Activated T-helper 2 cell treated with anti-CD3 and anti-CD28 coated beads, Interferon-gamma antibody, Interleukin-2, Interleukin-4, amounts not matched to agents 10 μg/mL and 5 μg/mL and 100 μg/mL, durations not matched to agents 14 hours and 24 hours and 36 hours (primary cell): ENCODE measurements at regions not wholly inside any gene's neighbourhood (a gene's known extent, or its start where the extent isn't known, plus 50 kb on each side); places are given as distances from the start of the nearest gene placed in this dataset.

Experiments
- DNase-seq: peaks from one replicate; pipeline ENCODE4 v3.0.0; 2021; ENCODE audit warnings: low spot score
- H3K27ac Mint-ChIP-seq: one replicate; pipeline ENCODE4 v1.8.0; 2021; ENCODE audit warnings: mixed read lengths
- H3K27me3 Mint-ChIP-seq: one replicate; pipeline ENCODE4 v1.8.0; 2021; ENCODE audit warnings: low read depth, mixed read lengths
- H3K36me3 Mint-ChIP-seq: one replicate; pipeline ENCODE4 v1.8.0; 2021; ENCODE audit warnings: low read depth, mixed read lengths
- H3K4me1 Mint-ChIP-seq: one replicate; pipeline ENCODE4 v1.8.0; 2021; ENCODE audit warnings: low read depth, mixed read lengths
- H3K4me3 Mint-ChIP-seq: one replicate; pipeline ENCODE4 v1.8.0; 2021; ENCODE audit warnings: low read depth, mild to moderate bottlenecking, moderate library complexity, mixed read lengths
- H3K9me3 Mint-ChIP-seq: one replicate; pipeline ENCODE4 v1.8.0; 2021; ENCODE audit warnings: mixed read lengths
- intact Hi-C: fragments of 100-400 bp; cut with micrococcal nuclease; formaldehyde crosslinking; loops from one replicate; pipeline ENCODE4 v1.15.1; 2023

- DNase-seq: no peak
- peaks cover 37% of the 10 kb centered on the region for H3K4me1 Mint-ChIP-seq
- no peak overlapping the region for H3K27ac Mint-ChIP-seq
- no peak overlapping the region for H3K4me3 Mint-ChIP-seq
- peaks cover 3% of the 10 kb centered on the region for H3K36me3 Mint-ChIP-seq
- peaks cover 5% of the 10 kb centered on the region for H3K27me3 Mint-ChIP-seq
- peaks cover 13% of the 10 kb centered on the region for H3K9me3 Mint-ChIP-seq
- intact Hi-C loops: loop anchor here (10.0 kb wide), 1 partner anchor 91 kb away; no protein-coding TSS in a partner anchor
Measured at GRCh38 chr5:54615381-54615780, 97.8 kb downstream of the SNX18 start.

- Mint-ChIP-seq H3K4me3 (no peak overlapping the region), H3K36me3 (peaks cover 11% of the 10 kb centered on the region), H3K9me3 (peaks cover 17% of the 10 kb centered on the region), H3K4me1 (peaks cover 40% of the 10 kb centered on the region), H3K27ac (no peak overlapping the region), H3K27me3 (no peaks in the 10 kb centered on the region)
- intact Hi-C loops: loop anchor here (5.0 to 10.0 kb wide), 2 partner anchors 88 to 105 kb away; no protein-coding TSS in a partner anchor
- DNase-seq: no peak
Measured at GRCh38 chr5:54612711-54613110, 95.2 kb downstream of the SNX18 start.

GRCh38 chr5:54611290-54611951 is 93.9 kb downstream of the SNX18 start:
- Mint-ChIP-seq H3K27me3 (no peaks in the 10 kb centered on the region), H3K4me3 (no peak overlapping the region), H3K36me3 (peaks cover 12% of the 10 kb centered on the region), H3K4me1 (peaks cover 35% of the 10 kb centered on the region), H3K9me3 (peaks cover 15% of the 10 kb centered on the region), H3K27ac (peak overlapping the region; percentile 48)
- DNase-seq: no peak
- intact Hi-C loops: loop anchor here (2.0 to 10.0 kb wide), 3 partner anchors 35 to 106 kb away; no protein-coding TSS in a partner anchor

GRCh38 chr5:54610197-54610944 is 92.8 kb downstream of the SNX18 start:
- H3K27me3 Mint-ChIP-seq: no peaks in the 10 kb centered on the region
- peak; percentile 46 for DNase-seq
- peaks cover 29% of the 10 kb centered on the region for H3K4me1 Mint-ChIP-seq
- peaks cover 17% of the 10 kb centered on the region for H3K9me3 Mint-ChIP-seq
- intact Hi-C loops: loop anchor here (1.0 to 10.0 kb wide), 4 partner anchors 36 to 184 kb away; no protein-coding TSS in a partner anchor
- peak overlapping the region; percentile 58 for H3K27ac Mint-ChIP-seq
- peaks cover 12% of the 10 kb centered on the region for H3K36me3 Mint-ChIP-seq
- peak overlapping the region; percentile 38 for H3K4me3 Mint-ChIP-seq

GRCh38 chr5:54608423-54609085 is 91.0 kb downstream of the SNX18 start:
- intact Hi-C loops: no loop called here
- no peak for DNase-seq
- Mint-ChIP-seq H3K27me3 (peaks cover 14% of the 10 kb centered on the region), H3K9me3 (peaks cover 17% of the 10 kb centered on the region), H3K4me3 (no peak overlapping the region), H3K4me1 (peaks cover 28% of the 10 kb centered on the region), H3K36me3 (peaks cover 11% of the 10 kb centered on the region), H3K27ac (no peak overlapping the region)

- no peak overlapping the region for H3K4me3 Mint-ChIP-seq
- H3K9me3 Mint-ChIP-seq: peaks cover 17% of the 10 kb centered on the region
- H3K36me3 Mint-ChIP-seq: peaks cover 11% of the 10 kb centered on the region
- intact Hi-C loops: no loop called here
- peaks cover 15% of the 10 kb centered on the region for H3K27me3 Mint-ChIP-seq
- no peak overlapping the region for H3K27ac Mint-ChIP-seq
- peaks cover 28% of the 10 kb centered on the region for H3K4me1 Mint-ChIP-seq
- no peak for DNase-seq
Measured at GRCh38 chr5:54607006-54607405, 89.4 kb downstream of the SNX18 start.

- DNase-seq: no peak
- peaks cover 3% of the 10 kb centered on the region for H3K4me1 Mint-ChIP-seq
- intact Hi-C loops: no loop called here
- no peak overlapping the region for H3K27ac Mint-ChIP-seq
- H3K36me3 Mint-ChIP-seq: peaks cover 7% of the 10 kb centered on the region
- peaks cover 16% of the 10 kb centered on the region for H3K27me3 Mint-ChIP-seq
- H3K9me3 Mint-ChIP-seq: peaks cover 13% of the 10 kb centered on the region
- H3K4me3 Mint-ChIP-seq: no peak overlapping the region
Measured at GRCh38 chr5:54603372-54603771, 85.8 kb downstream of the SNX18 start.

- Mint-ChIP-seq H3K27me3 (peaks cover 22% of the 10 kb centered on the region), H3K36me3 (peaks cover 12% of the 10 kb centered on the region), H3K4me3 (no peak overlapping the region), H3K27ac (no peak overlapping the region), H3K9me3 (peaks cover 21% of the 10 kb centered on the region), H3K4me1 (peaks cover 3% of the 10 kb centered on the region)
- intact Hi-C loops: no loop called here
- DNase-seq: no peak
Measured at GRCh38 chr5:54602475-54602874, 84.9 kb downstream of the SNX18 start.

- H3K4me1 Mint-ChIP-seq: peaks cover 3% of the 10 kb centered on the region
- H3K9me3 Mint-ChIP-seq: peaks cover 29% of the 10 kb centered on the region
- peaks cover 26% of the 10 kb centered on the region for H3K27me3 Mint-ChIP-seq
- no peak for DNase-seq
- peaks cover 14% of the 10 kb centered on the region for H3K36me3 Mint-ChIP-seq
- H3K4me3 Mint-ChIP-seq: no peak overlapping the region
- H3K27ac Mint-ChIP-seq: no peak overlapping the region
- intact Hi-C loops: no loop called here
Measured at GRCh38 chr5:54601411-54602230, 84.1 kb downstream of the SNX18 start.
